ENCODE measurements at regions not wholly inside any gene's neighbourhood (a gene's known extent, or its start where the extent isn't known, plus 50 kb on each side); places are given as distances from the start of the nearest gene placed in this dataset.

DNA sequence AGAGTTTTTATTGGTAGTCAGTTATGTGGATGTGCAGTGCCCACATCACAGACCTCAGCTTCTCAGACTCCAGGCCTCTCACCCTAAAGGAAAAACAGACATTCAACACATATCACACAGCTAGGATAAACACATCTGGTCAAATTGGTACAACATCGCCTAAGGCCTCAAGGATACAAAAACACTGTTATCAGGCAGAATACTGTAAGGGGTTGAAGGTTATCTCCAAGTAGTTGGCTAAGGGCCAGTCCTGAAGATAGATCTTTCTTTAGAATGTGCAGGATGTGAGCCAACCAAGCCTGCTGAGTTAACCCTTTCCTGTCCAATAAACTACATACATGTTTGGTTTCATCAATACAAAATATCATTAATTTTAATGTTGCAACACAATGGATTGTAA, 308.4 kb upstream of the GJE1 start:
- TF ChIP-seq, protein P1, sequence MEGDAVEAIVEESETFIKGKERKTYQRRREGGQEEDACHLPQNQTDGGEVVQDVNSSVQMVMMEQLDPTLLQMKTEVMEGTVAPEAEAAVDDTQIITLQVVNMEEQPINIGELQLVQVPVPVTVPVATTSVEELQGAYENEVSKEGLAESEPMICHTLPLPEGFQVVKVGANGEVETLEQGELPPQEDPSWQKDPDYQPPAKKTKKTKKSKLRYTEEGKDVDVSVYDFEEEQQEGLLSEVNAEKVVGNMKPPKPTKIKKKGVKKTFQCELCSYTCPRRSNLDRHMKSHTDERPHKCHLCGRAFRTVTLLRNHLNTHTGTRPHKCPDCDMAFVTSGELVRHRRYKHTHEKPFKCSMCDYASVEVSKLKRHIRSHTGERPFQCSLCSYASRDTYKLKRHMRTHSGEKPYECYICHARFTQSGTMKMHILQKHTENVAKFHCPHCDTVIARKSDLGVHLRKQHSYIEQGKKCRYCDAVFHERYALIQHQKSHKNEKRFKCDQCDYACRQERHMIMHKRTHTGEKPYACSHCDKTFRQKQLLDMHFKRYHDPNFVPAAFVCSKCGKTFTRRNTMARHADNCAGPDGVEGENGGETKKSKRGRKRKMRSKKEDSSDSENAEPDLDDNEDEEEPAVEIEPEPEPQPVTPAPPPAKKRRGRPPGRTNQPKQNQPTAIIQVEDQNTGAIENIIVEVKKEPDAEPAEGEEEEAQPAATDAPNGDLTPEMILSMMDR (conservative IDR thresholded peaks at IDR 0.05 in 1 of 2, IDR thresholded peaks at IDR 0.05 in 1 of 2; ENCODE audit: extremely low read depth in 1 of 2, insufficient read depth in 1 of 2, low read depth in 1 of 2, low read length in 2 of 2), result no peak
- TF ChIP-seq EZH2 (IDR thresholded peaks at IDR 0.05; ENCODE audit: borderline replicate concordance, low read length), result no peak

Data from mammary epithelial cell (primary cell).